ENCODE measurements at regions not wholly inside any gene's neighbourhood (a gene's known extent, or its start where the extent isn't known, plus 50 kb on each side); places are given as distances from the start of the nearest gene placed in this dataset.

- H2BK12ac ChIP-seq (ENCODE audit: low read length) = no peak overlapping the region
- H3K14ac ChIP-seq (ENCODE audit: low read length) = no peak overlapping the region
- H3K4me3 ChIP-seq (ENCODE audit: low read length in 2 of 2) = no peak overlapping the region
- H3K9me3 ChIP-seq (replicated peaks in 1 of 2; ENCODE audit: control insufficient read depth in 2 of 2, insufficient read depth in 1 of 2, low read depth in 1 of 2, low read length in 2 of 2) = no peaks in the 10 kb centered on the region
- H3K27me3 ChIP-seq (ENCODE audit: control insufficient read depth in 3 of 3, insufficient read depth in 3 of 3, low read depth in 1 of 3, low read length in 3 of 3) = no peaks in the 10 kb centered on the region
- no peak overlapping the region for H4K8ac ChIP-seq (ENCODE audit: low read depth, low read length)
- no peak overlapping the region for H3K27ac ChIP-seq (replicated peaks; ENCODE audit: low read length)
- no peak overlapping the region for H3K4ac ChIP-seq (ENCODE audit: low read length)
- H3K79me1 ChIP-seq (ENCODE audit: low read depth, low read length) = no peaks in the 10 kb centered on the region
- H4K91ac ChIP-seq (ENCODE audit: low read depth, low read length, poor library complexity) = no peak overlapping the region
- WGBS, 2 donors (ENCODE audit: extremely low coverage in 2 of 2, insufficient read length in 2 of 2, insufficient replicate concordance in 1 of 2) = no CpG with 5 or more reads among the region's 5 CpGs
- H2AFZ ChIP-seq (ENCODE audit: low read length) = no peak overlapping the region
- no peak for DNase-seq (ENCODE audit: low spot score)
- H3K4me2 ChIP-seq (ENCODE audit: insufficient read depth, low read length, poor library complexity, severe bottlenecking) = no peak overlapping the region
- H2BK120ac ChIP-seq (ENCODE audit: low read depth, low read length) = no peak overlapping the region
- no peak overlapping the region for H2BK15ac ChIP-seq (ENCODE audit: low read length)
- no peak overlapping the region for H3K23ac ChIP-seq (ENCODE audit: low read depth, low read length, poor library complexity)
- no peak overlapping the region for H3K18ac ChIP-seq (ENCODE audit: low read length)
- no peak overlapping the region for H3K9ac ChIP-seq (ENCODE audit: low read depth, low read length, poor library complexity)
- no peak overlapping the region for H2AK5ac ChIP-seq (ENCODE audit: low read depth, low read length)
- no peaks in the 10 kb centered on the region for H3K36me3 ChIP-seq (replicated peaks in 1 of 2; ENCODE audit: control insufficient read depth in 2 of 2, insufficient read depth in 2 of 2, low read length in 2 of 2)
- no peaks in the 10 kb centered on the region for H3K4me1 ChIP-seq (ENCODE audit: control insufficient read depth in 2 of 2, insufficient read depth in 1 of 2, low read depth in 1 of 2, low read length in 2 of 2)
- no peak overlapping the region for H2BK5ac ChIP-seq (ENCODE audit: low read length)
Measured at GRCh38 chr18:24741965-24742724, 281.7 kb downstream of the HRH4 start.

DNA sequence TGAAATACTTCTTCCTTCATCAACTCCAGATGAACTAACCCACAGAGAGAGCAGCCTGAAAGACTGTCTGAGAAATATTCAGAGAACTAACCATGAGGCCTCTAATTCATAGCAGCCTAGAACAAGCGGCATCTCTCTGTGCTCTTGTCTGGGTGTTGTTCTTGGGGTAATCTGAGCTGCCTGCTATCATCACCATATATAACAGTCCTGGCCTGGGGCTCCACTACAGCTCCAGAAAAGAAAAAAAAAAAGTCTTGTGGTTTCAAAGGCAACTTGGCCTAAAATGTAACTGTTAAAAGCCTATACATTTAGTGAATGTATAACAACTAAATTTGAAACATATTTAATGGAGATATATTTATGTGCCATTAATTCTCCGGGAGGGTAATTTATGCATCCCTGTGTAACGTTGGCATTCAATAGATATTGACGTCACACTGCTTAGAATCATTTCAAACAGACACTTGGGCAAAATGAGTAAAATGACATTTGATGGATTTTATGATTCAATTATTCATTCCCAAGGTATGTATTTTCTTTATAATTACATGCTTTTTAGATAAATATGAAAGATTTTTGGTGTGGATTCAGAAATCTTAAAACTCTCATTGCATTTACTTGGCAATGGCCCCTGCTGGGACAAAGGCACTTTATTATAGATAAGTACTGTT is 294.3 kb downstream of the HRH4 start:
- H3K9ac ChIP-seq (ENCODE audit: low read depth, low read length, poor library complexity) = no peak overlapping the region
- no peak overlapping the region for H2BK15ac ChIP-seq (ENCODE audit: low read length)
- H3K4ac ChIP-seq (ENCODE audit: low read length) = no peak overlapping the region
- no peak overlapping the region for H3K27ac ChIP-seq (replicated peaks; ENCODE audit: low read length)
- no peak overlapping the region for H3K4me2 ChIP-seq (ENCODE audit: insufficient read depth, low read length, poor library complexity, severe bottlenecking)
- H3K14ac ChIP-seq (ENCODE audit: low read length) = no peak overlapping the region
- no peaks in the 10 kb centered on the region for H3K9me3 ChIP-seq (replicated peaks in 1 of 2; ENCODE audit: control insufficient read depth in 2 of 2, insufficient read depth in 1 of 2, low read depth in 1 of 2, low read length in 2 of 2)
- H3K23ac ChIP-seq (ENCODE audit: low read depth, low read length, poor library complexity) = no peak overlapping the region
- no peak overlapping the region for H2BK12ac ChIP-seq (ENCODE audit: low read length)
- peaks cover 0 to 2% of the 10 kb centered on the region in 2 donors for H3K4me1 ChIP-seq (ENCODE audit: control insufficient read depth in 2 of 2, insufficient read depth in 1 of 2, low read depth in 1 of 2, low read length in 2 of 2)
- H2AFZ ChIP-seq (ENCODE audit: low read length) = no peak overlapping the region
- no peak overlapping the region for H2BK5ac ChIP-seq (ENCODE audit: low read length)
- H3K36me3 ChIP-seq (replicated peaks in 1 of 2; ENCODE audit: control insufficient read depth in 2 of 2, insufficient read depth in 2 of 2, low read length in 2 of 2) = no peaks in the 10 kb centered on the region
- no peak for DNase-seq (ENCODE audit: low spot score)
- H4K8ac ChIP-seq (ENCODE audit: low read depth, low read length) = no peak overlapping the region
- no CpG with 5 or more reads among the region's 4 CpGs for WGBS, 2 donors (ENCODE audit: extremely low coverage in 2 of 2, insufficient read length in 2 of 2, insufficient replicate concordance in 1 of 2)
- H3K27me3 ChIP-seq (ENCODE audit: control insufficient read depth in 3 of 3, insufficient read depth in 3 of 3, low read depth in 1 of 3, low read length in 3 of 3) = no peaks in the 10 kb centered on the region
- no peak overlapping the region for H4K91ac ChIP-seq (ENCODE audit: low read depth, low read length, poor library complexity)
- no peak overlapping the region for H3K4me3 ChIP-seq (ENCODE audit: low read length in 2 of 2)
- H2BK120ac ChIP-seq (ENCODE audit: low read depth, low read length) = no peak overlapping the region
- H3K18ac ChIP-seq (ENCODE audit: low read length) = no peak overlapping the region
- no peak overlapping the region for H2AK5ac ChIP-seq (ENCODE audit: low read depth, low read length)
- H3K79me1 ChIP-seq (ENCODE audit: low read depth, low read length) = no peaks in the 10 kb centered on the region

- H3K23ac ChIP-seq (ENCODE audit: low read depth, low read length, poor library complexity) = no peak overlapping the region
- no peak overlapping the region for H2AK5ac ChIP-seq (ENCODE audit: low read depth, low read length)
- H3K4me3 ChIP-seq (ENCODE audit: low read length in 2 of 2) = no peak overlapping the region
- no peak overlapping the region for H3K9ac ChIP-seq (ENCODE audit: low read depth, low read length, poor library complexity)
- no peak overlapping the region for H3K27ac ChIP-seq (replicated peaks; ENCODE audit: low read length)
- no peak overlapping the region for H3K4ac ChIP-seq (ENCODE audit: low read length)
- H3K14ac ChIP-seq (ENCODE audit: low read length) = no peak overlapping the region
- H2BK120ac ChIP-seq (ENCODE audit: low read depth, low read length) = no peak overlapping the region
- DNase-seq (ENCODE audit: low spot score) = no peak
- no peaks in the 10 kb centered on the region for H3K79me1 ChIP-seq (ENCODE audit: low read depth, low read length)
- H2AFZ ChIP-seq (ENCODE audit: low read length) = no peak overlapping the region
- H3K9me3 ChIP-seq (replicated peaks in 1 of 2; ENCODE audit: control insufficient read depth in 2 of 2, insufficient read depth in 1 of 2, low read depth in 1 of 2, low read length in 2 of 2) = peaks cover 0 to 3% of the 10 kb centered on the region in 2 donors
- no peak overlapping the region for H2BK12ac ChIP-seq (ENCODE audit: low read length)
- no peak overlapping the region for H2BK5ac ChIP-seq (ENCODE audit: low read length)
- H3K36me3 ChIP-seq (replicated peaks in 1 of 2; ENCODE audit: control insufficient read depth in 2 of 2, insufficient read depth in 2 of 2, low read length in 2 of 2) = no peaks in the 10 kb centered on the region
- H3K4me1 ChIP-seq (ENCODE audit: control insufficient read depth in 2 of 2, insufficient read depth in 1 of 2, low read depth in 1 of 2, low read length in 2 of 2) = peaks cover 0 to 2% of the 10 kb centered on the region in 2 donors
- H3K4me2 ChIP-seq (ENCODE audit: insufficient read depth, low read length, poor library complexity, severe bottlenecking) = no peak overlapping the region
- H4K91ac ChIP-seq (ENCODE audit: low read depth, low read length, poor library complexity) = no peak overlapping the region
- H4K8ac ChIP-seq (ENCODE audit: low read depth, low read length) = no peak overlapping the region
- no peak overlapping the region for H2BK15ac ChIP-seq (ENCODE audit: low read length)
- H3K27me3 ChIP-seq (ENCODE audit: control insufficient read depth in 3 of 3, insufficient read depth in 3 of 3, low read depth in 1 of 3, low read length in 3 of 3) = no peaks in the 10 kb centered on the region
- no peak overlapping the region for H3K18ac ChIP-seq (ENCODE audit: low read length)
Measured at GRCh38 chr18:24756385-24756784, 295.9 kb downstream of the HRH4 start.

DNA sequence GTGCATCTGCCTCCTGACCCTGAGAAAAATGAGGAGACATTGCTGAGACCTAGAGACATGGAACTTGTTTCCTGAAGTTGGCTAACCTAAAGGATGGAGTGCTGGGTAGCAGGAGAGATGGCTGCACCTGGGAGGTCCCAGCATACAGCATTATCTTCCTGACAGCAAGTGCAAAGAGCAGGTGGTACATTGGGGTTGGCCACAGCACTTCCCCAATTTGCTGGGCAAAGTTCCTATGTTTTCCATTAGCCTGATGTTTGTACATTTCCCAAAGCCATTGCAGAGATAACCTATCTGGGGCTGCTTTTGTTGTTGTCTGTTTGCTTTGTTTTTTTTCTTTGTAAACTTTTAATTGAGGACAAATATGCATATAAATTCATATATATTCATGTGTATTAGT is 296.7 kb downstream of the HRH4 start:
- Histone ChIP-seq H3K9me3 (replicated peaks in 1 of 2; ENCODE audit: control insufficient read depth in 2 of 2, insufficient read depth in 1 of 2, low read depth in 1 of 2, low read length in 2 of 2) (peaks cover 0 to 7% of the 10 kb centered on the region in 2 donors), H3K23ac (ENCODE audit: low read depth, low read length, poor library complexity) (no peak overlapping the region), H2BK12ac (ENCODE audit: low read length) (no peak overlapping the region), H2BK5ac (ENCODE audit: low read length) (no peak overlapping the region), H3K4me1 (ENCODE audit: control insufficient read depth in 2 of 2, insufficient read depth in 1 of 2, low read depth in 1 of 2, low read length in 2 of 2) (peaks cover 0 to 2% of the 10 kb centered on the region in 2 donors), H4K91ac (ENCODE audit: low read depth, low read length, poor library complexity) (no peak overlapping the region), H3K14ac (ENCODE audit: low read length) (no peak overlapping the region), H3K4me2 (ENCODE audit: insufficient read depth, low read length, poor library complexity, severe bottlenecking) (no peak overlapping the region), H3K4ac (ENCODE audit: low read length) (no peak overlapping the region), H3K9ac (ENCODE audit: low read depth, low read length, poor library complexity) (no peak overlapping the region), H2AFZ (ENCODE audit: low read length) (no peak overlapping the region), H2AK5ac (ENCODE audit: low read depth, low read length) (no peak overlapping the region), H4K8ac (ENCODE audit: low read depth, low read length) (no peak overlapping the region), H3K36me3 (replicated peaks in 1 of 2; ENCODE audit: control insufficient read depth in 2 of 2, insufficient read depth in 2 of 2, low read length in 2 of 2) (no peaks in the 10 kb centered on the region), H3K27ac (replicated peaks; ENCODE audit: low read length) (no peak overlapping the region), H3K18ac (ENCODE audit: low read length) (no peak overlapping the region), H2BK120ac (ENCODE audit: low read depth, low read length) (no peak overlapping the region), H3K4me3 (ENCODE audit: low read length in 2 of 2) (no peak overlapping the region), H3K79me1 (ENCODE audit: low read depth, low read length) (no peaks in the 10 kb centered on the region), H2BK15ac (ENCODE audit: low read length) (no peak overlapping the region), H3K27me3 (ENCODE audit: control insufficient read depth in 3 of 3, insufficient read depth in 3 of 3, low read depth in 1 of 3, low read length in 3 of 3) (no peaks in the 10 kb centered on the region)
- DNase-seq (ENCODE audit: low spot score) = no peak
